Nephron (organoid): ENCODE measurements at regions not wholly inside any gene's neighbourhood (a gene's known extent, or its start where the extent isn't known, plus 50 kb on each side); places are given as distances from the start of the nearest gene placed in this dataset.

Experiments used
- H3K27ac Mint-ChIP-seq, 3 experiments: 2 replicates each; pipeline ENCODE4 v1.8.0; 2020; ENCODE audit warnings: mixed read lengths in 3 of 3, mild to moderate bottlenecking in 2 of 3, moderate library complexity in 1 of 3
- H3K27me3 Mint-ChIP-seq: 2 replicates; pipeline ENCODE4 v1.8.0; 2021; ENCODE audit warnings: low read depth, mild to moderate bottlenecking, moderate library complexity, mixed read lengths
- H3K36me3 Mint-ChIP-seq: 2 replicates; pipeline ENCODE4 v1.8.0; 2020; ENCODE audit warnings: low read depth, mixed read lengths
- H3K4me1 Mint-ChIP-seq: 2 replicates; pipeline ENCODE4 v1.8.0; 2020; ENCODE audit warnings: mixed read lengths
- H3K4me3 Mint-ChIP-seq, 3 experiments: 2 replicates each; pipeline ENCODE4 v1.8.0; 2020; ENCODE audit warnings: mild to moderate bottlenecking in 3 of 3, mixed read lengths in 3 of 3, moderate library complexity in 2 of 3
- H3K9me3 Mint-ChIP-seq: 2 replicates; pipeline ENCODE4 v1.8.0; 2020; ENCODE audit warnings: mixed read lengths
- CTCF ChIP-seq, 3 experiments: fragments of 200-600 bp; sonication (generic); IDR thresholded peaks; one replicate each; pipeline ENCODE4 v1.5.0; 2021; ENCODE audit warnings: antibody characterized with exemption in 3 of 3; ENCODE audit not compliant: unreplicated experiment in 3 of 3

- H3K9me3 Mint-ChIP-seq, result no peaks in the 10 kb centered on the region
- no peaks in the 10 kb centered on the region for H3K27me3 Mint-ChIP-seq
- no peaks in the 10 kb centered on the region for H3K4me1 Mint-ChIP-seq
- no peak for TF ChIP-seq CTCF (IDR thresholded peaks at IDR 0.05; ENCODE audit: unreplicated experiment in 3 of 3)
- no peaks in the 10 kb centered on the region for H3K36me3 Mint-ChIP-seq
- H3K27ac Mint-ChIP-seq, result no peak overlapping the region
- no peak overlapping the region for H3K4me3 Mint-ChIP-seq
These were observed 314.3 kb upstream of the CELF2 start for GRCh38 chr10:10703382-10703781.

GRCh38 chr10:10712155-10712704 lies 305.4 kb upstream of the CELF2 start:
- Mint-ChIP-seq H3K27ac (no peak overlapping the region), H3K4me3 (no peak overlapping the region), H3K27me3 (peaks cover 9% of the 10 kb centered on the region), H3K9me3 (no peaks in the 10 kb centered on the region), H3K36me3 (no peaks in the 10 kb centered on the region), H3K4me1 (no peaks in the 10 kb centered on the region)
- TF ChIP-seq CTCF (IDR thresholded peaks at IDR 0.05; ENCODE audit: unreplicated experiment in 3 of 3), result no peak

- H3K27ac Mint-ChIP-seq, result no peak overlapping the region
- H3K9me3 Mint-ChIP-seq, result no peaks in the 10 kb centered on the region
- no peaks in the 10 kb centered on the region for H3K4me1 Mint-ChIP-seq
- no peak overlapping the region for H3K4me3 Mint-ChIP-seq
- peaks cover 9% of the 10 kb centered on the region for H3K27me3 Mint-ChIP-seq
- no peaks in the 10 kb centered on the region for H3K36me3 Mint-ChIP-seq
- TF ChIP-seq CTCF (IDR thresholded peaks at IDR 0.05; ENCODE audit: unreplicated experiment in 3 of 3), result no peak
These were observed 303.3 kb upstream of the CELF2 start for GRCh38 chr10:10714327-10714726.

GRCh38 chr10:10716972-10717371 lies 300.7 kb upstream of the CELF2 start:
- Mint-ChIP-seq H3K36me3 (no peaks in the 10 kb centered on the region), H3K4me1 (no peaks in the 10 kb centered on the region), H3K27me3 (peaks cover 5% of the 10 kb centered on the region), H3K27ac (no peak overlapping the region), H3K4me3 (no peak overlapping the region), H3K9me3 (no peaks in the 10 kb centered on the region)
- TF ChIP-seq CTCF (IDR thresholded peaks at IDR 0.05; ENCODE audit: unreplicated experiment in 3 of 3), result no peak

- Mint-ChIP-seq H3K36me3 (no peaks in the 10 kb centered on the region), H3K9me3 (no peaks in the 10 kb centered on the region), H3K4me1 (no peaks in the 10 kb centered on the region), H3K27ac (no peak overlapping the region), H3K27me3 (no peaks in the 10 kb centered on the region), H3K4me3 (no peak overlapping the region)
- no peak for TF ChIP-seq CTCF (IDR thresholded peaks at IDR 0.05; ENCODE audit: unreplicated experiment in 3 of 3)
These were observed 295.2 kb upstream of the CELF2 start for GRCh38 chr10:10722422-10722821.

GRCh38 chr10:10725196-10725595 lies 292.5 kb upstream of the CELF2 start:
- no peaks in the 10 kb centered on the region for H3K27me3 Mint-ChIP-seq

More at GRCh38 chr10:10725196-10725595, 292.5 kb upstream of the CELF2 start:
- Mint-ChIP-seq H3K4me3 (no peak overlapping the region), H3K27ac (no peak overlapping the region), H3K36me3 (no peaks in the 10 kb centered on the region), H3K9me3 (no peaks in the 10 kb centered on the region), H3K4me1 (no peaks in the 10 kb centered on the region)
- no peak for TF ChIP-seq CTCF (IDR thresholded peaks at IDR 0.05; ENCODE audit: unreplicated experiment in 3 of 3)
